GM23338 (cell line): ENCODE measurements at regions not wholly inside any gene's neighbourhood (a gene's known extent, or its start where the extent isn't known, plus 50 kb on each side); places are given as distances from the start of the nearest gene placed in this dataset.

Experiments used
- CREB1 ChIP-seq: fragments of 250-450 bp; sonication (Bioruptor Pico); IDR thresholded peaks from 2 replicates; pipeline ENCODE4 v1.5.0; 2020; ENCODE audit warnings: low read depth, mild to moderate bottlenecking, moderate library complexity
- CTCF ChIP-seq, 2 experiments: fragments of 200-600 bp in 1 of 2; sonication (generic) in 1 of 2; conservative IDR thresholded peaks; 2 replicates each; pipeline versions ENCODE4 v1.5.1 to v1.6.1; 2016 to 2017; ENCODE audit warnings: antibody characterized with exemption in 2 of 2, low read depth in 2 of 2, mild to moderate bottlenecking in 2 of 2, moderate library complexity in 1 of 2
- REST ChIP-seq: IDR thresholded peaks from one replicate; pipeline ENCODE4 v1.6.1; 2018; ENCODE audit warnings: antibody characterized with exemption; ENCODE audit not compliant: unreplicated experiment
- ZNF114 ChIP-seq: fragments of 250-450 bp; sonication (Bioruptor Pico); IDR thresholded peaks from 2 replicates; pipeline ENCODE4 v1.5.0; 2020; ENCODE audit warnings: mild to moderate bottlenecking, moderate library complexity
- ZNF331 ChIP-seq: fragments of 250-450 bp; sonication (Bioruptor Pico); IDR thresholded peaks from 2 replicates; pipeline ENCODE4 v1.5.0; 2020; ENCODE audit warnings: low read depth, mild to moderate bottlenecking, moderate library complexity

GRCh38 chr12:105676694-105677093 is 346.2 kb downstream of the C12orf75 start:
- TF ChIP-seq CTCF (conservative IDR thresholded peaks at IDR 0.05; ENCODE audit: low read depth in 2 of 2) (no peak), REST (no peak), ZNF114 (CRISPR knock-in tag) (no peak), CREB1 (CRISPR knock-in tag) (no peak), ZNF331 (CRISPR knock-in tag) (no peak)
